Parathyroid adenoma (tissue), 2 donors: ENCODE measurements at regions not wholly inside any gene's neighbourhood (a gene's known extent, or its start where the extent isn't known, plus 50 kb on each side); places are given as distances from the start of the nearest gene placed in this dataset.

Experiments
- H2AFZ ChIP-seq: fragments of 300-600 bp; sonication (generic); one replicate; pipeline ENCODE4 v1.7.0; 2017; ENCODE audit warnings: antibody characterized with exemption, mild to moderate bottlenecking
- H3K27ac ChIP-seq: fragments of 300-600 bp; sonication (generic); one replicate; pipeline ENCODE4 v1.7.0; 2017
- H3K27me3 ChIP-seq: fragments of 300-600 bp; sonication (generic); one replicate; pipeline ENCODE4 v1.7.0; 2017; ENCODE audit warnings: low read length; ENCODE audit not compliant: control insufficient read depth, insufficient read depth
- H3K36me3 ChIP-seq: fragments of 300-600 bp; sonication (generic); one replicate; pipeline ENCODE4 v1.7.0; 2017; ENCODE audit warnings: low read length; ENCODE audit not compliant: control insufficient read depth, insufficient read depth
- H3K4me1 ChIP-seq: fragments of 300-600 bp; sonication (generic); one replicate; pipeline ENCODE4 v1.7.0; 2017; ENCODE audit warnings: control low read depth
- H3K4me2 ChIP-seq: fragments of 300-600 bp; sonication (generic); one replicate; pipeline ENCODE4 v1.7.0; 2017; ENCODE audit warnings: low read length
- H3K4me3 ChIP-seq: fragments of 300-600 bp; sonication (generic); one replicate; pipeline ENCODE4 v1.7.0; 2017; ENCODE audit warnings: low read depth, low read length
- H3K79me2 ChIP-seq: fragments of 300-600 bp; sonication (generic); one replicate; pipeline ENCODE4 v1.7.0; 2017; ENCODE audit warnings: control low read depth
- H3K9ac ChIP-seq: fragments of 300-600 bp; sonication (generic); one replicate; pipeline ENCODE4 v1.7.0; 2017; ENCODE audit warnings: mild to moderate bottlenecking
- H3K9me3 ChIP-seq: fragments of 300-600 bp; sonication (generic); one replicate; pipeline ENCODE4 v1.7.0; 2017; ENCODE audit warnings: low read length; ENCODE audit not compliant: control insufficient read depth
- TF ChIP-seq, protein P1 (sequence below): fragments of 300-600 bp; sonication (generic); IDR thresholded peaks from one replicate; pipeline ENCODE4 v1.7.0; 2017; ENCODE audit warnings: antibody characterized with exemption, mild to moderate bottlenecking
- donor health status: primary hyperparathyroidism.

- TF ChIP-seq, protein P1, sequence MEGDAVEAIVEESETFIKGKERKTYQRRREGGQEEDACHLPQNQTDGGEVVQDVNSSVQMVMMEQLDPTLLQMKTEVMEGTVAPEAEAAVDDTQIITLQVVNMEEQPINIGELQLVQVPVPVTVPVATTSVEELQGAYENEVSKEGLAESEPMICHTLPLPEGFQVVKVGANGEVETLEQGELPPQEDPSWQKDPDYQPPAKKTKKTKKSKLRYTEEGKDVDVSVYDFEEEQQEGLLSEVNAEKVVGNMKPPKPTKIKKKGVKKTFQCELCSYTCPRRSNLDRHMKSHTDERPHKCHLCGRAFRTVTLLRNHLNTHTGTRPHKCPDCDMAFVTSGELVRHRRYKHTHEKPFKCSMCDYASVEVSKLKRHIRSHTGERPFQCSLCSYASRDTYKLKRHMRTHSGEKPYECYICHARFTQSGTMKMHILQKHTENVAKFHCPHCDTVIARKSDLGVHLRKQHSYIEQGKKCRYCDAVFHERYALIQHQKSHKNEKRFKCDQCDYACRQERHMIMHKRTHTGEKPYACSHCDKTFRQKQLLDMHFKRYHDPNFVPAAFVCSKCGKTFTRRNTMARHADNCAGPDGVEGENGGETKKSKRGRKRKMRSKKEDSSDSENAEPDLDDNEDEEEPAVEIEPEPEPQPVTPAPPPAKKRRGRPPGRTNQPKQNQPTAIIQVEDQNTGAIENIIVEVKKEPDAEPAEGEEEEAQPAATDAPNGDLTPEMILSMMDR: no peak
- Histone ChIP-seq H3K27ac (no peak overlapping the region), H3K27me3 (no peaks in the 10 kb centered on the region), H3K9me3 (no peaks in the 10 kb centered on the region), H3K4me2 (no peak overlapping the region), H3K4me1 (no peaks in the 10 kb centered on the region), H3K9ac (no peak overlapping the region), H3K79me2 (no peaks in the 10 kb centered on the region), H3K4me3 (no peak overlapping the region), H2AFZ (no peak overlapping the region), H3K36me3 (no peaks in the 10 kb centered on the region)
These were observed 1871.6 kb upstream of the IGFBP7 start for GRCh38 chr4:58981828-58982227.

DNA sequence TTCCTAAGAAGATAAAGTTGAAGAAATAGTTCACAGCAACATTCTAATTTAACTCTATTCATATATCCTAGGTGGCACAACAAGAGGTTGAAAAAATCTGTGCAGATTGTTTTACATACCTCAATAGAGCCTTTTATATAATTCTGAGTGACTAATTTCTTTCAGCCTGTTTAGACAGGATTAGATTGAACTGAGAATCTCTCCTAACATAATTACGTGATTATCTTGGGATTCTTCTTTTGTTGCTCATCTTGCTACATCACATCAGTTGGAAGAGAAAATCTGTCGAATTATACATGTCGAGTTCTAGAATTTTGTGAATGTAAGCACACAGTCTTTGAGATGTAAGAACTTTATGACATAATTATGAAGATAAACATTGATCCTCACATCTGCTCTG, 1873.7 kb upstream of the IGFBP7 start:
- Histone ChIP-seq H3K27me3 (no peaks in the 10 kb centered on the region), H2AFZ (no peak overlapping the region), H3K79me2 (no peaks in the 10 kb centered on the region), H3K4me3 (no peak overlapping the region), H3K9me3 (no peaks in the 10 kb centered on the region), H3K36me3 (no peaks in the 10 kb centered on the region), H3K4me2 (no peak overlapping the region), H3K27ac (no peak overlapping the region), H3K4me1 (no peaks in the 10 kb centered on the region), H3K9ac (no peak overlapping the region)
- TF ChIP-seq, protein P1: no peak

GRCh38 chr4:59002148-59002547, 1892.0 kb upstream of the IGFBP7 start:
- no peak overlapping the region for H3K9ac ChIP-seq
- H3K9me3 ChIP-seq: no peaks in the 10 kb centered on the region
- H3K79me2 ChIP-seq: no peaks in the 10 kb centered on the region
- H3K27ac ChIP-seq: no peak overlapping the region
- no peaks in the 10 kb centered on the region for H3K36me3 ChIP-seq
- H3K27me3 ChIP-seq: no peaks in the 10 kb centered on the region
- H3K4me2 ChIP-seq: no peak overlapping the region
- no peaks in the 10 kb centered on the region for H3K4me1 ChIP-seq
- no peak overlapping the region for H3K4me3 ChIP-seq
- TF ChIP-seq, protein P1: no peak
- H2AFZ ChIP-seq: no peak overlapping the region

DNA sequence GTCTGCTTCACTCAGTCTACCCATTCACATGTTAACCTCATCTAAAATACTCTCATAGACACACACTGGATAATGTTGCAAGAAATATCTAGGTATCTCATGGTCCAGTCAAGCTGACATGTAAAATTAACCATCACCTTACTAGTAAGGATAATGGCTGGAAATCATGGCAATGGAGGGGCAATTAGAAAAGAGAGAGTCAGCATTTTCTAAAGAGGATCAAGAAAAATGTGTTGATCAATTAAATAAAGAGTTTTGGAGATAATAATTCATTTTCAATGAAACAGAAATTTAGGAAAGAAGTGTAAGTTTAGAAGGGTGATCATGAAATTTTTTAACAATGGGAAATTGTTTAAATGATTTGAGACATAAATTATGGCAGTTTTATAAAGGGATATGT, 1914.1 kb upstream of the IGFBP7 start:
- H3K79me2 ChIP-seq: no peaks in the 10 kb centered on the region
- no peak overlapping the region for H3K27ac ChIP-seq
- H3K4me1 ChIP-seq: no peaks in the 10 kb centered on the region
- H3K4me2 ChIP-seq: no peak overlapping the region
- H2AFZ ChIP-seq: no peak overlapping the region
- no peaks in the 10 kb centered on the region for H3K9me3 ChIP-seq
- TF ChIP-seq, protein P1: no peak
- H3K4me3 ChIP-seq: no peak overlapping the region
- no peak overlapping the region for H3K9ac ChIP-seq
- H3K27me3 ChIP-seq: no peaks in the 10 kb centered on the region
- H3K36me3 ChIP-seq: no peaks in the 10 kb centered on the region

DNA sequence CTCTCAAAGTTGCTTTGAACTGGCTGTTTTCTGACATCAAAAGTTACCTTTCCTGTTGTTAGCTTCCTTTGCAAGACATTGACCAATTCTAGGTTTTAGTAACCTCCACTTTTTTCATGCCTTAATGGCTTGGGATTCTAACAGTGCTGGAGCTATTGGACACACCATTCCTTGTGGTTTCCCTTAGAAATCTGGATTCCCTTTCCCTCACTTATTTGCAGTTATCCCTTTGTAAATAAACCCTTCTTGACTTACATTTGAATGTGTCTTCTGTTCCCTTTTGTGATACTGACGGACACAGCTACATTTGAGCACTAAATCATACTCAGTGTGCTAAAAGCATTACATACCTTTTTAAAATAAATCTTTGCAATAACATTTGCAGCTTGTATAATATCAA, 1927.6 kb upstream of the IGFBP7 start:
- no peak overlapping the region for H2AFZ ChIP-seq
- H3K36me3 ChIP-seq: no peaks in the 10 kb centered on the region
- H3K4me3 ChIP-seq: no peak overlapping the region
- no peak overlapping the region for H3K27ac ChIP-seq
- H3K9me3 ChIP-seq: no peaks in the 10 kb centered on the region
- H3K9ac ChIP-seq: no peak overlapping the region
- TF ChIP-seq, protein P1: no peak
- no peaks in the 10 kb centered on the region for H3K79me2 ChIP-seq
- H3K27me3 ChIP-seq: no peaks in the 10 kb centered on the region
- no peak overlapping the region for H3K4me2 ChIP-seq
- H3K4me1 ChIP-seq: no peaks in the 10 kb centered on the region
